ENCODE measurements at regions not wholly inside any gene's neighbourhood (a gene's known extent, or its start where the extent isn't known, plus 50 kb on each side); places are given as distances from the start of the nearest gene placed in this dataset.

GRCh38 chr22:34293324-34293723, 373.0 kb upstream of the LARGE1 start:
- TF ChIP-seq CTCF (IDR thresholded peaks at IDR 0.05; ENCODE audit: insufficient read depth, low read length, poor library complexity, severe bottlenecking) (no peak), EZH2phosphoT487 (conservative IDR thresholded peaks at IDR 0.05; ENCODE audit: low read length) (no peak)

Measured in SU-DHL-6 (cell line).